ENCODE measurements at regions not wholly inside any gene's neighbourhood (a gene's known extent, or its start where the extent isn't known, plus 50 kb on each side); places are given as distances from the start of the nearest gene placed in this dataset.

GRCh38 chr11:95653680-95654079 is 135.9 kb downstream of the FAM76B start:
- TF ChIP-seq CTCF (conservative IDR thresholded peaks at IDR 0.05 in 1 of 2, IDR thresholded peaks at IDR 0.05 in 1 of 2; ENCODE audit: extremely low read depth in 1 of 2, insufficient read depth in 1 of 2, low read depth in 1 of 2, low read length in 2 of 2) = no peak
- no peak for TF ChIP-seq EZH2 (IDR thresholded peaks at IDR 0.05; ENCODE audit: borderline replicate concordance, low read length)

Data from mammary epithelial cell (primary cell).